A549 (cell line): ENCODE measurements at regions not wholly inside any gene's neighbourhood (a gene's known extent, or its start where the extent isn't known, plus 50 kb on each side); places are given as distances from the start of the nearest gene placed in this dataset.

Experiments
- ATAC-seq, 2 experiments: fragments of 200-7000 bp in 1 of 2; fragments of >200 bp in 1 of 2; cut with Nextera tagmentation in 1 of 2; cut with Tn5 transposase in 1 of 2; 3 replicates each; pipeline versions ENCODE4 v1.8.0 to v1.9.1; 2018 to 2020; ENCODE audit warnings: mild to moderate bottlenecking in 1 of 2, moderate library complexity in 1 of 2
- CTCF ChIA-PET: fragments of 300-600 bp; sonication (Branson Sonifier 250); formaldehyde crosslinking; extraction: SDS; loops from one replicate; lab custom pipeline; 2021; ENCODE audit warnings: antibody characterized with exemption, inconsistent platforms; lab: Yijun Ruan, JAX
- POLR2A ChIA-PET: fragments of 350-600 bp; formaldehyde crosslinking; extraction: SDS; loops from one replicate; lab custom pipeline; 2021; ENCODE audit warnings: antibody characterized with exemption, inconsistent platforms; lab: Yijun Ruan, JAX
- DNase-seq, 2 experiments: peaks; one replicate each; pipeline versions ENCODE4 v3.0.0 to v3.0.0-alpha.2; 2011 to 2016; ENCODE audit warnings: low read depth in 1 of 2, low spot score in 1 of 2
- FAIRE-seq: peaks from 2 replicates; lab custom pipeline; 2011; peaks lifted over from hg19 to GRCh38; lab: Jason Lieb, UNC
- H3K27ac ChIP-seq, 2 experiments: fragments of >200 bp; sonication (Bioruptor Twin); formaldehyde crosslinking; 3 replicates each; pipeline ENCODE4 v1.5.1; 2016 to 2017
- H3K4me1 ChIP-seq: fragments of >200 bp; sonication (Bioruptor Twin); formaldehyde crosslinking; 3 replicates; pipeline ENCODE4 v1.6.1; 2016
- H3K4me2 ChIP-seq: fragments of >200 bp; sonication (Bioruptor Twin); formaldehyde crosslinking; 3 replicates; pipeline ENCODE4 v1.6.1; 2016
- H3K4me3 ChIP-seq: fragments of >200 bp; sonication (Bioruptor Twin); formaldehyde crosslinking; 3 replicates; pipeline ENCODE4 v1.5.1; 2016
- H3K9me3 ChIP-seq: fragments of >200 bp; sonication (Bioruptor Twin); formaldehyde crosslinking; 3 replicates; pipeline ENCODE4 v1.6.1; 2016
- CBX2 ChIP-seq: fragments of 200-600 bp; sonication (generic); IDR thresholded peaks from 2 replicates; pipeline ENCODE4 v1.6.1; 2016; ENCODE audit warnings: low read depth, mild to moderate bottlenecking, borderline replicate concordance
- CHD4 ChIP-seq: fragments of 200-600 bp; sonication (generic); IDR thresholded peaks from 2 replicates; pipeline ENCODE4 v1.6.1; 2016; ENCODE audit warnings: antibody characterized with exemption, mild to moderate bottlenecking, borderline replicate concordance
- EHF ChIP-seq: fragments of 250-450 bp; sonication (Bioruptor Pico); IDR thresholded peaks from 2 replicates; pipeline ENCODE4 v1.5.0; 2020; ENCODE audit warnings: mild to moderate bottlenecking
- FOSL2 ChIP-seq, 2 experiments: fragments of 450-650 bp in 1 of 2; fragments of >200 bp in 1 of 2; sonication (Bioruptor Twin) in 1 of 2; formaldehyde crosslinking; IDR thresholded peaks; 2 replicates each; pipeline versions ENCODE4 v1.5.0 to v1.6.1; 2016 to 2020; ENCODE audit warnings: mild to moderate bottlenecking in 1 of 2, moderate library complexity in 1 of 2
- HDAC2 ChIP-seq: fragments of 200-600 bp; sonication (generic); IDR thresholded peaks from 2 replicates; pipeline ENCODE4 v1.6.1; 2016
- HES2 ChIP-seq: fragments of >200 bp; sonication (Bioruptor Twin); formaldehyde crosslinking; IDR thresholded peaks from 2 replicates; pipeline ENCODE4 v1.6.1; 2016
- HMGXB4 ChIP-seq: fragments of 250-450 bp; sonication (Bioruptor Pico); IDR thresholded peaks from 2 replicates; pipeline ENCODE4 v1.5.0; 2021; ENCODE audit warnings: mild to moderate bottlenecking, moderate library complexity, borderline replicate concordance
- HOXA7 ChIP-seq: fragments of 250-450 bp; sonication (Bioruptor Pico); IDR thresholded peaks from 2 replicates; pipeline ENCODE4 v1.5.0; 2020; ENCODE audit warnings: mild to moderate bottlenecking, moderate library complexity
- HOXB5 ChIP-seq: fragments of 250-450 bp; sonication (Bioruptor Pico); IDR thresholded peaks from 2 replicates; pipeline ENCODE4 v1.5.0; 2020; ENCODE audit warnings: mild to moderate bottlenecking, moderate library complexity
- MAFK ChIP-seq: fragments of 450-650 bp; IDR thresholded peaks from 2 replicates; pipeline ENCODE4 v1.6.1; 2014; ENCODE audit not compliant: partially characterized antibody
- MAX ChIP-seq: IDR thresholded peaks from 2 replicates; pipeline ENCODE4 v1.6.1; 2012
- MAZ ChIP-seq: fragments of 150-350 bp; IDR thresholded peaks from 2 replicates; pipeline ENCODE4 v1.6.1; 2014; ENCODE audit warnings: antibody characterized with exemption, low read depth, low read length, borderline replicate concordance
- MYC ChIP-seq: IDR thresholded peaks from 2 replicates; pipeline ENCODE4 v1.6.1; 2012; ENCODE audit warnings: mild to moderate bottlenecking, inconsistent platforms, low read length, improper control_type of control experiment, borderline replicate concordance
- NPAS2 ChIP-seq: fragments of 250-450 bp; sonication (Bioruptor Pico); IDR thresholded peaks from 2 replicates; pipeline ENCODE4 v1.8.0; 2022; ENCODE audit warnings: mild to moderate bottlenecking, moderate library complexity, borderline replicate concordance
- RCOR1 ChIP-seq: fragments of 150-350 bp; IDR thresholded peaks from 2 replicates; pipeline ENCODE4 v1.6.1; 2014; ENCODE audit warnings: antibody characterized with exemption, low read length, low read depth
- RFX5 ChIP-seq: fragments of 450-650 bp; IDR thresholded peaks from 2 replicates; pipeline ENCODE4 v1.7.1; 2014; ENCODE audit warnings: antibody characterized with exemption, mild to moderate bottlenecking, moderate library complexity
- RNF2 ChIP-seq: fragments of 200-600 bp; sonication (generic); IDR thresholded peaks from 2 replicates; pipeline ENCODE4 v1.6.1; 2016; ENCODE audit warnings: low read depth, mild to moderate bottlenecking, antibody characterized with exemption, moderate library complexity, borderline replicate concordance
- SMC3 ChIP-seq: fragments of >200 bp; sonication (Bioruptor Twin); formaldehyde crosslinking; IDR thresholded peaks from 3 replicates; pipeline ENCODE4 v1.6.1; 2018; ENCODE audit warnings: inconsistent platforms
- SREBF2 ChIP-seq: fragments of 450-650 bp; IDR thresholded peaks from 2 replicates; pipeline ENCODE4 v1.6.1; 2014; ENCODE audit warnings: mild to moderate bottlenecking, moderate library complexity
- TFCP2L1 ChIP-seq: fragments of 250-450 bp; sonication (Bioruptor Pico); IDR thresholded peaks from 2 replicates; pipeline ENCODE4 v1.5.0; 2021; ENCODE audit warnings: mild to moderate bottlenecking
- TP53 ChIP-seq: fragments of 250-450 bp; sonication (Bioruptor Pico); IDR thresholded peaks from 2 replicates; pipeline ENCODE4 v1.5.0; 2021; ENCODE audit warnings: mild to moderate bottlenecking, moderate library complexity
- ZFP36 ChIP-seq: fragments of 450-650 bp; IDR thresholded peaks from 2 replicates; pipeline ENCODE4 v1.6.1; 2014; ENCODE audit warnings: borderline replicate concordance; ENCODE audit not compliant: partially characterized antibody
- ZSCAN20 ChIP-seq: fragments of 250-450 bp; sonication (Bioruptor Pico); IDR thresholded peaks from 2 replicates; pipeline ENCODE4 v1.8.0; 2022; ENCODE audit warnings: mild to moderate bottlenecking, moderate library complexity
- WGBS: methylation state at CpG from one replicate; pipeline ENCODE4 v1.1.6; 2017; ENCODE audit errors: missing lambda C conversion rate; 5-methylcytosine and 5-hydroxymethylcytosine counted together

- no peak for TF ChIP-seq HES2
- no peak for TF ChIP-seq SREBF2
- TF ChIP-seq RCOR1, result no peak
- TF ChIP-seq TP53 (CRISPR knock-in tag), result no peak
- TF ChIP-seq, all 56 proteins: peak for 3
Observed at GRCh38 chr6:85354761-85355618, 94.9 kb upstream of the NT5E start (continued).

- CTCF ChIA-PET, result interaction anchor here (1.0 to 7.3 kb wide), 2 partner anchors 127 to 144 kb away, joined by 3 to 161 read pairs; no protein-coding TSS in a partner anchor
- no peak for FAIRE-seq
Observed at GRCh38 chr6:85353012-85353411, 96.9 kb upstream of the NT5E start.

GRCh38 chr6:85348643-85349042, 101.2 kb upstream of the NT5E start:
- 87% methylated on average over 5 of the region's 5 CpGs for WGBS
- Histone ChIP-seq H3K4me2 (no peak overlapping the region), H3K27ac (no peak overlapping the region), H3K4me1 (no peaks in the 10 kb centered on the region), H3K4me3 (no peak overlapping the region), H3K9me3 (no peaks in the 10 kb centered on the region)
- DNase-seq, result no peak
- ChIA-PET CTCF (interaction anchor here (1.1 kb wide), 1 partner anchor 134 kb away, joined by 4 read pairs; no protein-coding TSS in a partner anchor), POLR2A (no interaction called here)
- ATAC-seq, result no peak
- FAIRE-seq, result no peak
- no peak for TF ChIP-seq HOXA7 (CRISPR knock-in tag)
- TF ChIP-seq EHF, result no peak
- no peak for TF ChIP-seq HOXB5 (CRISPR knock-in tag)
- no peak for TF ChIP-seq ZFP36
- no peak for TF ChIP-seq TFCP2L1
- TF ChIP-seq FOSL2 (IDR thresholded peaks at IDR 0.05), result no peak
- no peak for TF ChIP-seq FOSL2 (CRISPR knock-in tag; IDR thresholded peaks at IDR 0.05)
- no peak for TF ChIP-seq NPAS2
- TF ChIP-seq CBX2, result no peak
- no peak for TF ChIP-seq MAZ

More at GRCh38 chr6:85353012-85353411, 96.9 kb upstream of the NT5E start:
- 95% methylated on average over 3 of the region's 3 CpGs for WGBS
- peaks cover 6% of the 10 kb centered on the region; the same call in 1 of the 3 replicates for H3K4me1 ChIP-seq
- H3K4me3 ChIP-seq, result no peak overlapping the region
- H3K27ac ChIP-seq, result no peak overlapping the region
- no peak for DNase-seq
- H3K4me2 ChIP-seq, result no peak overlapping the region
- POLR2A ChIA-PET, result no interaction called here
- H3K9me3 ChIP-seq, result no peaks in the 10 kb centered on the region
- no peak for ATAC-seq
- TF ChIP-seq HMGXB4, result no peak
- no peak for TF ChIP-seq RNF2
- TF ChIP-seq TFCP2L1, result no peak
- TF ChIP-seq CHD4, result no peak
- no peak for TF ChIP-seq MYC
- no peak for TF ChIP-seq MAX
- no peak for TF ChIP-seq SMC3
- no peak for TF ChIP-seq ZSCAN20 (CRISPR knock-in tag)
- no peak for TF ChIP-seq HOXA7 (CRISPR knock-in tag)
- TF ChIP-seq HDAC2, result no peak
- no peak for TF ChIP-seq MAFK
- no peak for TF ChIP-seq RFX5
- TF ChIP-seq, all 56 proteins: peak for 0
